Stimulated activated naive CD8-positive, alpha-beta T cell treated with anti-CD3 and anti-CD28 coated beads, Interleukin-15, amount 100 ng/mL, for 72 hours (primary cell): ENCODE measurements at regions not wholly inside any gene's neighbourhood (a gene's known extent, or its start where the extent isn't known, plus 50 kb on each side); places are given as distances from the start of the nearest gene placed in this dataset.
"Not testable (repeated sequence)": the region's sequence is repeated elsewhere in the genome, so short reads cannot be mapped to it uniquely, and the experiment has no call there.

Experiments
- ATAC-seq: fragments of 150-1000 bp; cut with Tn5 transposase; 2 replicates; pipeline ENCODE4 v1.10.0; 2021; ENCODE audit warnings: mild to moderate bottlenecking, moderate library complexity
- DNase-seq, 2 donors: peaks; one replicate each; pipeline ENCODE4 v3.0.0; 2021 to 2022
- H3K27ac Mint-ChIP-seq, 2 donors: one replicate each; pipeline ENCODE4 v1.8.0; 2022; ENCODE audit warnings: mild to moderate bottlenecking in 2 of 2, mixed read lengths in 2 of 2, moderate library complexity in 2 of 2
- H3K27me3 Mint-ChIP-seq: one replicate; pipeline ENCODE4 v1.8.0; 2022; ENCODE audit warnings: mixed read lengths
- H3K4me1 Mint-ChIP-seq: one replicate; pipeline ENCODE4 v1.8.0; 2022; ENCODE audit warnings: mild to moderate bottlenecking, mixed read lengths
- H3K4me3 Mint-ChIP-seq, 2 donors: one replicate each; pipeline ENCODE4 v1.8.0; 2022; ENCODE audit warnings: mild to moderate bottlenecking in 2 of 2, mixed read lengths in 2 of 2, moderate library complexity in 1 of 2
- H3K9me3 Mint-ChIP-seq, 2 donors: one replicate each; pipeline ENCODE4 v1.8.0; 2022; ENCODE audit warnings: mixed read lengths in 2 of 2

DNA sequence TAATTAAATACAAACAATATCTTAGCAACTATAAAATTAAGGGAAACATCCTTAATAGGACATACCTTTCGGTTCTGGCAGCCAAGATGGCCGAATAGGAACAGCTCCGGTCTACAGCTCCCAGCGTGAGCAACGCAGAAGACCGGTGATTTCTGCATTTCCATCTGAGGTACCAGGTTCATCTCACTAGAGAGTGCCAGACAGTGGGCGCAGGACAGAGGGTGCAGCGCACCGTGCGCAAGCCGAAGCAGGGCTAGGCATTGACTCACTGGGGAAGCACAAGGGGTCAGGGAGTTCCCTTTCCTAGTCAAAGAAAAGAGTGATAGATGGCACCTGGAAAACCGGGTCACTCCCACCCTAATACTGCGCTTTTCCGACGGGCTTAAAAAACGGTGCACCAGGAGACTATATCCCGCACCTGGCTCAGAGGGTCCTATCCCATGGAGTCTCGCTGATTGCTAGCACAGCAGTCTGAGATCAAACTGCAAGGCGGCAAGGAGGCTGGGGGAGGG is 782.3 kb downstream of the FLRT2 start:
- not testable (repeated sequence) for H3K4me3 Mint-ChIP-seq, H3K27me3 Mint-ChIP-seq, DNase-seq, H3K9me3 Mint-ChIP-seq, ATAC-seq, H3K27ac Mint-ChIP-seq, H3K4me1 Mint-ChIP-seq

DNA sequence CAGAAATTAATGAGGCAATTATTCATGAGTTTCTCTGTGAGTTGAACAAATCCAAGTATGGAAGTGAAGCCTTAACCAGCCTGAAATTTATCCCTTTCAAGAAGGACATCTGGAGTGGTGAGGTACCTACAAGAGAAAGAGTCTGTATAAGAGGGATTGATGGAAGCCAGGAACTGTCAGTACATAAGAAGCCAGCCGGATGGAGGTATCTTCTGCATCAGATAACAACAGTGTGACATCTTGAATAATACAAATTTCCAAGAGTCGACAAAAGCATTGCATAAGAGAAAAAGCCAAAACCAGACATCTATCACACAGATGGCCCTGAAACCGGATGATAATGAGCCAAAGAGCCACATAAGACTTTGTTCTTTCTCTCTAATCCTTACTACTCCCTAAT is 781.2 kb downstream of the FLRT2 start:
- ATAC-seq (no peak), DNase-seq (no peak)
- no peak overlapping the region for H3K4me3 Mint-ChIP-seq
- no peaks in the 10 kb centered on the region for H3K27me3 Mint-ChIP-seq
- H3K4me1 Mint-ChIP-seq, result no peaks in the 10 kb centered on the region
- no peaks in the 10 kb centered on the region for H3K9me3 Mint-ChIP-seq
- no peak overlapping the region for H3K27ac Mint-ChIP-seq

DNA sequence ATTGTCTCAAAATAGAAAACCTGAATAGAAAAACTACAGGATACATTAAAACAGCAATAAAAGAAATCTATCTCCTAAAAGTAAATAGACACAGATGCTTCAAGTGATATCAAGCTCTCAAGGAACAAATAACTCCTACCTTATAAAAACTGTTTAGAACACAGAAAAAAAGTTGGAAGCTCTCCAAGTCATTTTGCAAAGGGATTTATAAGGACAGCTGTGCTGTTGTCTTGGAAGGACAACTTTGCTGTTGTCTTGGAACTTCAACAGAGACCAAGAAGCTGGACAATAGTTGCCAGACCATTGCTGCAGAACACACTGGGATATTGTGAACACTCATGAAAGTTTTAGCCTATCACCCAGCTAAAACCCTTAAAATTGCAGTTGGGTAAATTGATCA is 780.7 kb downstream of the FLRT2 start:
- no peaks in the 10 kb centered on the region for H3K9me3 Mint-ChIP-seq
- no peak overlapping the region for H3K4me3 Mint-ChIP-seq
- H3K27ac Mint-ChIP-seq, result no peak overlapping the region
- DNase-seq (no peak), ATAC-seq (no peak)
- no peaks in the 10 kb centered on the region for H3K27me3 Mint-ChIP-seq
- no peaks in the 10 kb centered on the region for H3K4me1 Mint-ChIP-seq

DNA sequence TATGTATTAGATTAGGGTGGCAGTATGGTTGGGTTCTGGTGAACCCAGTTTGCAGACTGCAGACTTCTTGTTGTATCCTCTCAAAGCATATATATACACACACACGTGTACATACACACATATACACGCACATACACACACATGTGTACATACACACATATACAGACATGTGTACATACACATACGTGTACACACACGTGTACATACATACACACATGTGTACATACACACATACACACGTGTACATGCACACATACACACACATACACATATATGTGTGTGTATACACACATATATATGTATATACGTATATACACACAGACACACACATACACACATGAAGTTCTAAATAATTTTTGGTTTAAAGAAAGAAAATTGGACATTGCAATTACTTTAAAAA is 780.2 kb downstream of the FLRT2 start:
- Mint-ChIP-seq H3K4me1 (no peaks in the 10 kb centered on the region), H3K27ac (no peak overlapping the region), H3K4me3 (no peak overlapping the region), H3K27me3 (no peaks in the 10 kb centered on the region), H3K9me3 (no peaks in the 10 kb centered on the region)
- DNase-seq (no peak), ATAC-seq (no peak)

DNA sequence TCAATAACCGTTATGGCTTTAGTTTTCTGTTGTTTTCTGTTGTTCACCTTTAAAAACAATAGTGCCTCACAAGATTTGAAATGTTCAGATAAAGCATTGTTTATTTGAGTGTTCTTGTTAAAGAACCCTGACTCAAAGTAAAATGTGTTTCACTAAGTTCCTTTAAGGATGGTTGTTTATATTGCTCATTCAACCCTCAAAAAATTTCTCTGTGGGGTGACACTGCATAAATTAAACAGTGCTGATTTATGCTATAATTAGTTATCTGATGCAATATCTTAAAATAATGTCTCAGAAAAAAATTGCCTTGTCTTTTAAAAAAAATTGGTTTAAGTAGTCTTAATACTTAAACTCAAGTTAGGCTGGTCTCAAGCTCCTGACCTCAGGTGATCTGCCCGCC is 775.1 kb downstream of the FLRT2 start:
- H3K4me3 Mint-ChIP-seq, result no peak overlapping the region
- no peaks in the 10 kb centered on the region for H3K9me3 Mint-ChIP-seq
- no peak for DNase-seq
- ATAC-seq, result no peak
- H3K27me3 Mint-ChIP-seq, result no peaks in the 10 kb centered on the region
- H3K27ac Mint-ChIP-seq, result no peak overlapping the region
- no peaks in the 10 kb centered on the region for H3K4me1 Mint-ChIP-seq

DNA sequence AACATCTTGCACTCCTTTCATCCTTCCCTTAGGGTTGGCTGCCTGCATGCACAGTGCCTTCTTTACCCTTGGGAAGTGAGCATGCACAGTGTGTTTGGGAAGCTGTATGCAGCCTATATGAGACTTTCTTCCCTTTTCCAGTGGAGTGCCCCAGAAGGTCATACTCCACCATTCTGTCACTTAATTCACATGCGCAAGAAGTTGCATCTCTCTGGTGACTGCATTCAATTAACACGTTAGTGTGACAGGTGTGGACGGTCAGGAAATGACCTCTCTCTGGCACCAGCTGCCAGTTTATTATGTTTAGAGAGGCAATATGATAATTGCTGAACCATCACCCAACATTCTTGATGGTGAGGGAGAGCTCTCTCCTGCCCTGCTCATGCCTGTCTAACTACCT is 770.0 kb downstream of the FLRT2 start:
- Mint-ChIP-seq H3K9me3 (peaks cover 0 to 8% of the 10 kb centered on the region in 2 donors), H3K27ac (no peak overlapping the region), H3K4me3 (no peak overlapping the region), H3K27me3 (no peaks in the 10 kb centered on the region), H3K4me1 (no peaks in the 10 kb centered on the region)
- no peak for DNase-seq
- ATAC-seq, result no peak

DNA sequence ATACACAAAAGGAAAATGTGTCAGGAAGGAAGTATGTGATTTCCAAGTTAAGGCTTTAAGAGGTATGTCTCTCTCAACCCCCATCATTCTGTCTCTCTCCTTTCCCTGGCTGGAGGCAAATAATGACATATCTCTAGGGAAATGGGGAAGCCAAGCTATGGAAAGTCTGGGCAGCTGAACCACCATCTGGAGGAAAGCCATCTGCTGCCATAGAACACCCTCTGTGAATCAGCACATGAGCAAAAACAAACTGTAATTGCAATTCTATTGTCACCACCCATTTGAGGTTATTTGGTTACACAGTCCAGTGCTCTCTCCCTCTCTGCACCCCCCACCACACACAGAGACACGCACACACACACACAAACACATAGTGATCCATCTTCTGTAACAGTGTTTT is 766.2 kb downstream of the FLRT2 start:
- H3K9me3 Mint-ChIP-seq, result peaks cover 0 to 10% of the 10 kb centered on the region in 2 donors
- no peaks in the 10 kb centered on the region for H3K4me1 Mint-ChIP-seq
- no peak for DNase-seq
- no peak overlapping the region for H3K4me3 Mint-ChIP-seq
- no peak for ATAC-seq
- H3K27ac Mint-ChIP-seq, result no peak overlapping the region
- no peaks in the 10 kb centered on the region for H3K27me3 Mint-ChIP-seq

DNA sequence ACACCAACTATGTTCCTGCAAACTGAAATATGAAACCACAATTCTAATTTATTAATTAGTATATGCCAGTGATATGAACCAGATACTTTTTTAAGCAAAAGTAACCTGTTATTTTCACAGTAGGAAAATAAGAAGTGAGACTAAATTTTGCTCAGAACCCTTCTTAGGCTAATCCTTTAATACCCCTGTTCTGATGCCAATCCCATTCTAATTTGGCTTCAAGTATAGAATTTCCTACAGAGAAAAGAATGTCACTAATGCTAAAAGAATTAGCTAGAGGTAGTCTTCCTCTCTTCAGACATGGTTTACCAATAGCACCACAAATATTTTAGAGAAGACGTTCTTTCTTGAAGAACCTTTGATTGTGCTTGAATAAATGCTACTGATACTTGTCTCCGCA is 758.4 kb downstream of the FLRT2 start:
- no peaks in the 10 kb centered on the region for H3K4me1 Mint-ChIP-seq
- no peak overlapping the region for H3K27ac Mint-ChIP-seq
- no peaks in the 10 kb centered on the region for H3K27me3 Mint-ChIP-seq
- no peak for ATAC-seq
- DNase-seq, result no peak
- peaks cover 7 to 16% of the 10 kb centered on the region in 2 donors for H3K9me3 Mint-ChIP-seq
- H3K4me3 Mint-ChIP-seq, result no peak overlapping the region

DNA sequence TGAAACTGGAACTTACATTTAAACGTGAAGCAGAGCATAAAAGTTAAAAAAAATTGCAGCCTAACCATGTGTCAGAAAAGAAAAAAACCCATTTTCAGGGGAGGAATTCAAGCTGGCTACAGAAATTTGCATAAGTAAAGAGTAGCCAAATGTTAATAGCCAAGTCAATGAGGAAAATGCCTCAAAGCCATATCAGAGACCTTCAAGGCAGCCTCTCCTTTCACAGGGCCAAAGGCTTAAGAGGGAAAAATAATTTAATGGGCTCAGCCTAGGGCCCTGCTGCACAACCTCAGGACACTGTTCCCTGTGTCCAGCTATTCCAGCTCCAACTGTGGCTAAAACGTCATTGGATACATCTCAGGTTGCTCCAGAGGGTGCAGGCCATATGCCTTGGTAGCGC is 749.5 kb downstream of the FLRT2 start:
- DNase-seq (no peak), ATAC-seq (no peak)
- Mint-ChIP-seq H3K27me3 (no peaks in the 10 kb centered on the region), H3K4me1 (no peaks in the 10 kb centered on the region), H3K4me3 (no peak overlapping the region), H3K9me3 (peaks cover 7 to 21% of the 10 kb centered on the region in 2 donors), H3K27ac (no peak overlapping the region)

DNA sequence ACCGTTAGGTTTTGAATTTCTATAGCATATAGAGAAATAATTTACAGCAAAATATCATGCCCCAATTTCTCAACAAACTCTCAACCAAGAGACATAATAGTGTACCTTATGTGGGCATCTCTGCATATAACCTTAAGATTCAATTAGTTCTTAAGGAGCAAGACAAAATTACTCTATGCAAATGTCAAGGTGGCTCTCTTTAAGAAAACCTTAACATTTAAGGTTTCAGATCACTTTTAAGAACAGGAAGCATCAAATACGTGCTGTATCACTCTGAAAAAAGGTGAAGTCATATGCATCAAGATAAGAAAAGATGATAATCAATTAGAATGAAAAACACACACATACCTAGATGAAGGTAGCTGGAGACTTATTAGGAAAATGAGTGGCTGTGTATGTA is 728.0 kb downstream of the FLRT2 start:
- no peaks in the 10 kb centered on the region for H3K4me1 Mint-ChIP-seq
- H3K27ac Mint-ChIP-seq, result no peak overlapping the region
- no peak overlapping the region for H3K4me3 Mint-ChIP-seq
- peaks cover 0 to 7% of the 10 kb centered on the region in 2 donors for H3K9me3 Mint-ChIP-seq
- DNase-seq (no peak), ATAC-seq (no peak)
- H3K27me3 Mint-ChIP-seq, result no peaks in the 10 kb centered on the region

DNA sequence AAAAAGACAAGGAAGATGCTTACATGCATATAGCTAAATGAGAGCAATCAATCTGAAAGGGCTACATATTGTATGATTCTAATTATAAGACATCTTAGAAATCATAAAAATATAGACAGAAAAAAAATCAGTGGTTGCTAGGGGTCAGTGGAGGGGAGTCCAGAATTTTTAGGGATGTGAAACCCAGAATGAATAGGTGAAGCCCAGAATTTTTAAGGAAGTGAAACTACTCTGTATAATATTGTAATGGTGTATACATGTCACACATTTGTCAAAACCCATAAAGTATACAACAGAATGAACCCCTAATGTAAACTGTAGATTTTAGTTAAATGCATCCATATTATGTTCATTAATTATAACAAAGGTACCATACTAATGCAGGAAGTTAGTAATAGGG is 713.2 kb downstream of the FLRT2 start:
- no peaks in the 10 kb centered on the region for H3K9me3 Mint-ChIP-seq

DNA sequence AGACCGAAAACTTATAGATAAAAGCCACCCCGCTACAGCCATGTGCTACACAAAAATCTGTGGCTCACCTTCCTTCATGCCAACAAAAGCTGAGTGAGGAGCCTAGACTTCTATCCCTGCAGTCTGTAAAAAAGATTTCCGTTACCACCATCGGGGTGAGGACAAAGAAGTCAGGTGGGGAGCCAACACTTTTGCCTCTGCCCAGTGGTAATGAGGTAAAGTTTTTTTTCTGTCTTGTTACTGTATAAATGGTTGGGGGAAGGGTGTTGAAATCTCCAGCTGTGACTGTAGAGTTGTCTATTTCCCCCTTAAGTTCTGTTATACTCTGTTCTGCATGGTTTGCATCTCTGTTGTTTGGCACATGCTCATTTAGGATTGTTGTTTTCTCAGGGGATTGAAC is 707.8 kb downstream of the FLRT2 start:
- H3K9me3 Mint-ChIP-seq, result peaks cover 7 to 17% of the 10 kb centered on the region in 2 donors
- no peak overlapping the region for H3K4me3 Mint-ChIP-seq
- H3K27me3 Mint-ChIP-seq, result no peaks in the 10 kb centered on the region
- no peaks in the 10 kb centered on the region for H3K4me1 Mint-ChIP-seq
- ATAC-seq, result no peak
- no peak for DNase-seq
- H3K27ac Mint-ChIP-seq, result no peak overlapping the region

More for the DNA sequence above, 713.2 kb downstream of the FLRT2 start:
- no peaks in the 10 kb centered on the region for H3K4me1 Mint-ChIP-seq
- no peak for ATAC-seq
- no peak overlapping the region for H3K4me3 Mint-ChIP-seq
- DNase-seq, result no peak
- H3K27ac Mint-ChIP-seq, result no peak overlapping the region
- no peaks in the 10 kb centered on the region for H3K27me3 Mint-ChIP-seq

DNA sequence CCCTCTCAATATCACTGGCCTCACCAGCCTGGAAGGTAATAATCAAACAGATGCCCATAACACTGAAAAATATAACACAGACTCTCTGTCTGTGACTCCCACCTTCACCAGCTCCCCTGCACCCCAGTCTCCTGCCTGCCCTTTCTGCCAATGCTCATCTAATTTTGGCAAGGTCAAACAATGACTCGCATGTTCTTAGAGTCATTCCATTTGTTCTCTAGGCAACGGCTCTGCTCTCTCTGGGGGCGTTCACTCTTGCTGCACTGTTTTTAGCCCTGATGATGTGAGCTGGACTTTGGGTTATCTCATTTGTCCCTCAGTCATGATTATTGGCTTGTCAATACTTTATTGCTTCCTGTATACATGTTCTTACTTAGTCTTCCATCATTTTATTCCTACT is 691.8 kb downstream of the FLRT2 start:
- no peaks in the 10 kb centered on the region for H3K4me1 Mint-ChIP-seq
- peaks cover 0 to 18% of the 10 kb centered on the region in 2 donors for H3K9me3 Mint-ChIP-seq
- H3K27ac Mint-ChIP-seq, result no peak overlapping the region
- ATAC-seq (no peak), DNase-seq (no peak)
- no peaks in the 10 kb centered on the region for H3K27me3 Mint-ChIP-seq
- H3K4me3 Mint-ChIP-seq, result no peak overlapping the region

DNA sequence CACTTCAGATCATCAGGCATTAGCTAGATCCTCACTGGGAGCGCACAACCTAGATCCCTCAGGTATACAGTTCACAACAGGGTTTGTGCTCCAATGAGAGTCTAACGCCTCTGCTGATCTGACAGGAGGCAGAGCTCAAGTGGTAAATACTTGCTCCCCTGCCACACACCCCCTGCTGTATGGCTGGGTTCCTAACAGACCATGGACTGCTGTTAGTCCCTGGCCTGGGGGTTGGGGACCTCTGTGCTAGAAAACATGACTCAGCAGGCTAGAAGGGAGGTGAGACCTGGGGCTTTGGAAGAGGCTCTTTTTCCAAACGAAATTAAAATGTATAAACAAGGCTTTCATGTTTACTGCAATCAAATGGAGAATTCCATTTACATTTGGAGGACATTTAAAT is 691.1 kb downstream of the FLRT2 start:
- Mint-ChIP-seq H3K27me3 (no peaks in the 10 kb centered on the region), H3K4me1 (no peaks in the 10 kb centered on the region), H3K4me3 (no peak overlapping the region), H3K9me3 (peaks cover 0 to 12% of the 10 kb centered on the region in 2 donors), H3K27ac (no peak overlapping the region)
- no peak for ATAC-seq
- DNase-seq, result no peak

DNA sequence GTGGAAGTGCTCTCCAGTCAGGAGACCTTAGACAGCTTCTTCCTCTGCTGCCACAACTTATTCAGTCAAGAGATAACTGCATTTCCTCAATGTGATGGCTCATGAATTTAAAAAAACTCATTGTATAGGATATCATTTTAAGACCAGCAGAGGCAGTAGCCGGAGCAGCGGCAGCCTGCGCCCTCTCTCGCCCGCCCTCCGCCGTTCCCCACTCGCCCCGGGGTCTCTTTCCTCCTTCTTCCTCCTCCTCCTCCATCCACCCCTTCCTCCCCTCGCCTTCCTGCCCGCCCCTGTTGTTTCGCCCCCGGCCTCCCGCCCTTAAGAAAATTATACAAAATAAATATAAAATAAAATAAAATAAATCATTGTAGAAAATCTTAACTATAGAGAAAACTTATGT is 687.6 kb downstream of the FLRT2 start:
- Mint-ChIP-seq H3K4me3 (no peak overlapping the region), H3K27me3 (no peaks in the 10 kb centered on the region), H3K9me3 (peaks cover 0 to 7% of the 10 kb centered on the region in 2 donors), H3K27ac (no peak overlapping the region), H3K4me1 (no peaks in the 10 kb centered on the region)
- DNase-seq, result no peak
- no peak for ATAC-seq

DNA sequence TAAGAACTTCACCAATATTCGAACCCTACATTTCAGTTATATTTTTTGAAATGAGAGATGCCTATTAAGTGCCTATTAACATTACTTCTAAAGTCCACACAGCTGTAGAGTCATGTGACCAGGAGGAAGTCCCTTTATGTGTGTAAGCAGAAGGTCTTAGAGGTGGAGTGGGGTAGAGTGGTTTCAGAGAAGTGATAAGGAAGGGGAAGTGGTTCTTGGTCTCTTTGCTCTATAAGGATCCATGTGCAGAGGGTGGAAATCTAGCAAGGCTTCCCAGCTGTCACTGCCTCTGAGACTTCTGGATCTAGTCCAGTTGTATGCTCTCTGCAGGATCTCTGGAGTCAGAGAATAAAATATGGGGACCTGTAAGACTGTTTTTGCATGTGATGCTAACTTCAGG is 673.9 kb downstream of the FLRT2 start:
- Mint-ChIP-seq H3K9me3 (peaks cover 8 to 13% of the 10 kb centered on the region in 2 donors), H3K4me1 (no peaks in the 10 kb centered on the region), H3K27me3 (no peaks in the 10 kb centered on the region), H3K4me3 (no peak overlapping the region), H3K27ac (no peak overlapping the region)
- DNase-seq, result no peak
- ATAC-seq, result no peak

DNA sequence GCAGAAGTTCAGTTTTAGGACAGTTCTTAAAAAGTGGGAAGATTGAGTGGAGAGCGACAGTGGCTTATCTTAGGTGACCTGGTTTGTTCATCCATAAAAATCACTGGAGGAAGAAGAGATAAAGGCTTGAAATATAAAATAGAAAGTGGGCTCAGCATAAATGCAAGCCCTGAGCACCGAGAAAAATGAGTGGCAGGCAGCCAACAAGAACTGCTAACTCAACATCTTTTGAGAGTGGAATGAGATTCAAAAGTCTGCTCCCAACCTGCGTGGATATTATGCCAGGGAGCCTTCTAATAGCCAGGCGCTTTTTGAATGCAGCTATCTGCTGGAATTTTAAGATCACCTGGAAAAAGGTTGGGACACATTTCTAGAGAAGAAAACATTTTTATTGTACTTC is 666.5 kb downstream of the FLRT2 start:
- Mint-ChIP-seq H3K27me3 (no peaks in the 10 kb centered on the region), H3K27ac (no peak overlapping the region), H3K9me3 (peaks cover 8 to 13% of the 10 kb centered on the region in 2 donors), H3K4me1 (no peaks in the 10 kb centered on the region), H3K4me3 (no peak overlapping the region)
- DNase-seq, result no peak
- no peak for ATAC-seq
